ENCODE measurements at regions not wholly inside any gene's neighbourhood (a gene's known extent, or its start where the extent isn't known, plus 50 kb on each side); places are given as distances from the start of the nearest gene placed in this dataset.
A peak's percentile ranks its signal among the peaks of the same experiment; 100 is the strongest.

- H3K4me3 ChIP-seq (ENCODE audit: low read depth, low read length): no peak overlapping the region
- H3K36me3 ChIP-seq (ENCODE audit: control insufficient read depth in 2 of 2, insufficient read depth in 1 of 2, low read length in 2 of 2): no peaks in the 10 kb centered on the region
- ChIA-PET POLR2A (no interaction called here), CTCF (interaction anchor here (0.5 kb wide), 1 partner anchor 816 kb away, joined by 3 read pairs; no protein-coding TSS in a partner anchor)
- TF ChIP-seq ZFHX2 (tag by site-specific recombination; conservative IDR thresholded peaks at IDR 0.05): peak; percentile 60; the same call in 1 of the 2 replicates
- TF ChIP-seq ZNF16 (tag by site-specific recombination; IDR thresholded peaks at IDR 0.05; ENCODE audit: low read depth): no peak
- peak; percentile 53 for TF ChIP-seq EGR2 (tag by site-specific recombination; IDR thresholded peaks at IDR 0.05; ENCODE audit: low read depth)
- H3K4me1 ChIP-seq (ENCODE audit: control insufficient read depth, insufficient read depth, low read length): peaks cover 9% of the 10 kb centered on the region
- no peaks in the 10 kb centered on the region for H3K9me3 ChIP-seq (ENCODE audit: control insufficient read depth, insufficient read depth, low read depth, low read length)
- no peak overlapping the region for H3K27ac ChIP-seq (ENCODE audit: extremely low read depth, low read depth, low read length)
Observed at GRCh38 chr10:100651916-100652315, 93.5 kb upstream of the PAX2 start.

DNA sequence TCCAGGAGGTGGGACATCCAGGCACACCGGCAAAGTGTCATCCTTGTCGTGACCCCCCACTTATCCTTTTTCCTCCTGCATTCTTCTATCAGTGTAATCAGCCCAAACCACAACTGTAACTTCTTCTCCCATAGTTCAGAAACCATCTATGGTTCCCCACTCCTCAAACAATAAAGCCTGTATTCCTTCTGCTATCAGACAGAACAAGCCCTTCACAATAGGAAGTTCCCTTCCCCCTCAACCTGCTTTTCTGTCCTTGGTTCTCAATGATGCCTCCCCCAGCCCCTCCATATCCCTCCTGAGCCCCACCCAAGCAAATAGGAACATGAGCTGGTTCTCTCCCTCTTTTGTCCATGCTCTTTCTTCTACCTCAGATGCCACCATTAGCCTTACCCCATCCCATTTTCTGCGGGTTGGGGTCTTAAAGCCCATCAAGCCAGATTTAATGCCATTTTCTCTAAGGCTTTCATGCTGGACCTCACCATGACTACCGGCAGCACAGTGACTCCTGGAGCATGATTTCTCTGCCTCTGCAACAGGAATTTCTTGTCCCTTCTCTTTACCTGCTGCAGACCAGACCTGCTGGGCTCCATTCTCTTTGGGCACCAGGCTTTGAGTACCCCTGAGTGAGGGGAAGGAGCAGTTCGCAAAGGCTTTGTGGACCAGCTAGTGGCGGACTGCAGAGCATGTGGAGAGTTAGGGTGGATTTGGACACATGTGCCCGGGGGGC is 92.8 kb upstream of the PAX2 start:
- Histone ChIP-seq H3K27ac (ENCODE audit: extremely low read depth, low read depth, low read length) (no peak overlapping the region), H3K4me3 (ENCODE audit: low read depth, low read length) (no peak overlapping the region), H3K9me3 (ENCODE audit: control insufficient read depth, insufficient read depth, low read depth, low read length) (no peaks in the 10 kb centered on the region), H3K4me1 (ENCODE audit: control insufficient read depth, insufficient read depth, low read length) (peaks cover 9% of the 10 kb centered on the region), H3K36me3 (ENCODE audit: control insufficient read depth in 2 of 2, insufficient read depth in 1 of 2, low read length in 2 of 2) (no peaks in the 10 kb centered on the region)
- TF ChIP-seq YY1 (tag by site-specific recombination; IDR thresholded peaks at IDR 0.05): no peak
- TF ChIP-seq ZNF18 (tag by site-specific recombination; IDR thresholded peaks at IDR 0.05): no peak
- TF ChIP-seq EGR2 (tag by site-specific recombination; IDR thresholded peaks at IDR 0.05; ENCODE audit: low read depth): no peak
- TF ChIP-seq PRDM1 (tag by site-specific recombination; IDR thresholded peaks at IDR 0.05): no peak
- TF ChIP-seq KLF8 (tag by site-specific recombination; IDR thresholded peaks at IDR 0.05): no peak
- no peak for TF ChIP-seq MYNN (tag by site-specific recombination; IDR thresholded peaks at IDR 0.05; ENCODE audit: borderline replicate concordance)
- no peak for TF ChIP-seq ZNF558 (tag by site-specific recombination; IDR thresholded peaks at IDR 0.05)
- TF ChIP-seq TSHZ1 (tag by site-specific recombination; IDR thresholded peaks at IDR 0.05; ENCODE audit: borderline replicate concordance): no peak
- TF ChIP-seq ZNF292 (tag by site-specific recombination; IDR thresholded peaks at IDR 0.05; ENCODE audit: borderline replicate concordance, low read depth): no peak
- TF ChIP-seq, protein P1, sequence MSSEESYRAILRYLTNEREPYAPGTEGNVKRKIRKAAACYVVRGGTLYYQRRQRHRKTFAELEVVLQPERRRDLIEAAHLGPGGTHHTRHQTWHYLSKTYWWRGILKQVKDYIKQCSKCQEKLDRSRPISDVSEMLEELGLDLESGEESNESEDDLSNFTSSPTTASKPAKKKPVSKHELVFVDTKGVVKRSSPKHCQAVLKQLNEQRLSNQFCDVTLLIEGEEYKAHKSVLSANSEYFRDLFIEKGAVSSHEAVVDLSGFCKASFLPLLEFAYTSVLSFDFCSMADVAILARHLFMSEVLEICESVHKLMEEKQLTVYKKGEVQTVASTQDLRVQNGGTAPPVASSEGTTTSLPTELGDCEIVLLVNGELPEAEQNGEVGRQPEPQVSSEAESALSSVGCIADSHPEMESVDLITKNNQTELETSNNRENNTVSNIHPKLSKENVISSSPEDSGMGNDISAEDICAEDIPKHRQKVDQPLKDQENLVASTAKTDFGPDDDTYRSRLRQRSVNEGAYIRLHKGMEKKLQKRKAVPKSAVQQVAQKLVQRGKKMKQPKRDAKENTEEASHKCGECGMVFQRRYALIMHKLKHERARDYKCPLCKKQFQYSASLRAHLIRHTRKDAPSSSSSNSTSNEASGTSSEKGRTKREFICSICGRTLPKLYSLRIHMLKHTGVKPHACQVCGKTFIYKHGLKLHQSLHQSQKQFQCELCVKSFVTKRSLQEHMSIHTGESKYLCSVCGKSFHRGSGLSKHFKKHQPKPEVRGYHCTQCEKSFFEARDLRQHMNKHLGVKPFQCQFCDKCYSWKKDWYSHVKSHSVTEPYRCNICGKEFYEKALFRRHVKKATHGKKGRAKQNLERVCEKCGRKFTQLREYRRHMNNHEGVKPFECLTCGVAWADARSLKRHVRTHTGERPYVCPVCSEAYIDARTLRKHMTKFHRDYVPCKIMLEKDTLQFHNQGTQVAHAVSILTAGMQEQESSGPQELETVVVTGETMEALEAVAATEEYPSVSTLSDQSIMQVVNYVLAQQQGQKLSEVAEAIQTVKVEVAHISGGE (tag by site-specific recombination; conservative IDR thresholded peaks at IDR 0.05; ENCODE audit: low read depth): no peak
- TF ChIP-seq SP2 (tag by site-specific recombination; IDR thresholded peaks at IDR 0.05): no peak
- no peak for TF ChIP-seq ZNF585B (tag by site-specific recombination; IDR thresholded peaks at IDR 0.05)
- no peak for TF ChIP-seq ZNF624 (tag by site-specific recombination; IDR thresholded peaks at IDR 0.05)
- no peak for TF ChIP-seq ZNF449 (tag by site-specific recombination; IDR thresholded peaks at IDR 0.05)
- TF ChIP-seq, protein P2, sequence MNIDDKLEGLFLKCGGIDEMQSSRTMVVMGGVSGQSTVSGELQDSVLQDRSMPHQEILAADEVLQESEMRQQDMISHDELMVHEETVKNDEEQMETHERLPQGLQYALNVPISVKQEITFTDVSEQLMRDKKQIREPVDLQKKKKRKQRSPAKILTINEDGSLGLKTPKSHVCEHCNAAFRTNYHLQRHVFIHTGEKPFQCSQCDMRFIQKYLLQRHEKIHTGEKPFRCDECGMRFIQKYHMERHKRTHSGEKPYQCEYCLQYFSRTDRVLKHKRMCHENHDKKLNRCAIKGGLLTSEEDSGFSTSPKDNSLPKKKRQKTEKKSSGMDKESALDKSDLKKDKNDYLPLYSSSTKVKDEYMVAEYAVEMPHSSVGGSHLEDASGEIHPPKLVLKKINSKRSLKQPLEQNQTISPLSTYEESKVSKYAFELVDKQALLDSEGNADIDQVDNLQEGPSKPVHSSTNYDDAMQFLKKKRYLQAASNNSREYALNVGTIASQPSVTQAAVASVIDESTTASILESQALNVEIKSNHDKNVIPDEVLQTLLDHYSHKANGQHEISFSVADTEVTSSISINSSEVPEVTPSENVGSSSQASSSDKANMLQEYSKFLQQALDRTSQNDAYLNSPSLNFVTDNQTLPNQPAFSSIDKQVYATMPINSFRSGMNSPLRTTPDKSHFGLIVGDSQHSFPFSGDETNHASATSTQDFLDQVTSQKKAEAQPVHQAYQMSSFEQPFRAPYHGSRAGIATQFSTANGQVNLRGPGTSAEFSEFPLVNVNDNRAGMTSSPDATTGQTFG (tag by site-specific recombination; IDR thresholded peaks at IDR 0.05; ENCODE audit: borderline replicate concordance): no peak
- no peak for TF ChIP-seq ZNF133 (tag by site-specific recombination; IDR thresholded peaks at IDR 0.05)
- no peak for TF ChIP-seq ZNF112 (tag by site-specific recombination; IDR thresholded peaks at IDR 0.05)
- TF ChIP-seq ZNF341 (tag by site-specific recombination; IDR thresholded peaks at IDR 0.05; ENCODE audit: low read depth): no peak
- TF ChIP-seq ZBTB17 (tag by site-specific recombination; IDR thresholded peaks at IDR 0.05): no peak
- POLR2A ChIA-PET: no interaction called here
- CTCF ChIA-PET: interaction anchor here (0.5 to 1.0 kb wide), 2 partner anchors 91 to 815 kb away, joined by 3 read pairs; no protein-coding TSS in a partner anchor

Measured in HEK293 (cell line).